ENCODE measurements at regions not wholly inside any gene's neighbourhood (a gene's known extent, or its start where the extent isn't known, plus 50 kb on each side); places are given as distances from the start of the nearest gene placed in this dataset.

DNA sequence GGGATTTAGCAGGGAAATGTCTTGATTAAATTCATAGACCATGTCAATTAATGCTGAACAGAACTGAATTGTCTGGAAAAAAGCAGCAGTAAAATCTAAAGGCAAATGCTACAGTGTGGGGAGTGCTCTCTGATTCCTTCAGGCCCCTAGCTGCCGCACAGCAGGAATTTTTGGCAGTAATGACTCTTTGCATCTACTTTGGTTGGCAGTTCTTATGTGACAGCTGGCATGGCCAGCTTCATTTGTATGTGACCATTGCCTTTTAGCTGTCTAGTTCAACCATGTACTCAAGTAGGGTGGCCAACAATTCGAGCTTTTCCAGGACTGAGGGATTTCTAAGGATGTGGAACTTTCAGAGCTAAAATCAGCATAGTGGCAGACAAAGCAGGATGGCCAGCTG, 499.1 kb upstream of the MAN1A1 start:
- Histone ChIP-seq H3K27ac (no peak overlapping the region), H3K4me3 (no peak overlapping the region)
- no peak for TF ChIP-seq CTCF (IDR thresholded peaks at IDR 0.05)
- DNase-seq (ENCODE audit: low spot score): no peak

- Histone ChIP-seq H3K27ac (no peak overlapping the region), H3K4me3 (no peak overlapping the region)
- no peak for TF ChIP-seq CTCF (IDR thresholded peaks at IDR 0.05)
- DNase-seq (ENCODE audit: low spot score): no peak
These were observed 495.6 kb upstream of the MAN1A1 start for GRCh38 chr6:119845161-119845560.

GRCh38 chr6:119844387-119844786, 494.8 kb upstream of the MAN1A1 start:
- no peak for TF ChIP-seq CTCF (IDR thresholded peaks at IDR 0.05)
- DNase-seq (ENCODE audit: low spot score): no peak
- Histone ChIP-seq H3K27ac (no peak overlapping the region), H3K4me3 (no peak overlapping the region)

DNA sequence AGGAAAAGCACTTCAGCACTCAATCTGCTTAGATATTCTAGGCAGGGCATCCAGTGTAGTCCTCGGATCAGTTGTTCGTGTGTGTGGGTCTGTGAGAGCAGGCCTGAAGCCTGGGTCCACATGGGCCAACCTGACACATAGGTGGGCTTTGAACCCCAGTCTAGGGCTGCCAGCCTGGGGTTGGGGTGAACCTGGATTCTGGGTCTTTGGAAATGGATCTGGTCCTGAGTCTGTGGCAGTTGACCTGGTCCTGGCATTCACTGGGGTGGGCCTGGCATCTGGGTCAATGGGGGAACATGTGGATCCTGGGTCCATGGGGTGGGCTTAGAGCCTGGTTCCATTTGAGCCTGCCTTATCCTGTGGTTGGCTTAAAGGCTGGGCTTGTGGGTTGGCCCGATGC, 492.6 kb upstream of the MAN1A1 start:
- H3K27ac ChIP-seq: no peak overlapping the region
- TF ChIP-seq CTCF (IDR thresholded peaks at IDR 0.05): no peak
- H3K4me3 ChIP-seq: no peak overlapping the region
- no peak for DNase-seq (ENCODE audit: low spot score)

DNA sequence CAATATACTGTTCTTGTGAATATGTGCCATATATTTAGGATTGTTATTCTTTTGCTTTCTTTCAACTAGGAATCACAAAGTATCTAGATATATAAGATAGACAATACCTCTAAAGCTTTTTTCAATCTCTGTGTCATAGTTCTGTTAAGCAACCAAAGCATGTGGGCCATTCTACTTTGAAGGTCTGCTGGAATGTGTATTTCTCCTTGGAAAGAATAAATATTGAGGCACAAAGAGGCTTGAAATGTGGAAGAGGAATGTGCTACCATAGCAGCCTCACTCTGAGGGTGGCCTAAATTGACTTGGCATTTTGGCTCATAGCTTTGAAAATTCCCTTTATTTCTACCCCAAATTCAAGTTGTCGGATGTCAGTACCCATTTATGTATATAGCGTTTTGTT, 488.5 kb upstream of the MAN1A1 start:
- Histone ChIP-seq H3K4me3 (no peak overlapping the region), H3K27ac (no peak overlapping the region)
- TF ChIP-seq CTCF (IDR thresholded peaks at IDR 0.05): no peak
- DNase-seq (ENCODE audit: low spot score): no peak

DNA sequence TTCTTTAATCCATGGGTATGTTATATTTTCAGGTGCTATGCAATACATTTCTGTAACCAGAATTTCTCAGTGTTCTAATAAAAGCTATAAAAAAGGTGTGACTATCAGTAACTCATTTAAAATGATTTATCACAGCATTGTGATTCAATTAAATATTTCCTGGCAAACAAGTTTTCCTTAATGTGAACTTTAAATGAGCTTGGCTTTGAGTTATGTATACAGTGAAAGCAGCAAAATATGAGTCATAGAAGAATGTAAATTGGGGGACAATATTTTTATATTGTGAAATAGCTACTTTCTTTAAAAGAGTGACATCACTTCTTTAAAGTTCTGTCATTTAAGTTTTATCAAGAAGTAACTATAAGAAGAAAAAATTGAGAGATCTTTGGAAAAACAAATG, 484.9 kb upstream of the MAN1A1 start:
- no peak for DNase-seq (ENCODE audit: low spot score)
- H3K4me3 ChIP-seq: no peak overlapping the region
- H3K27ac ChIP-seq: no peak overlapping the region
- no peak for TF ChIP-seq CTCF (IDR thresholded peaks at IDR 0.05)

- TF ChIP-seq CTCF (IDR thresholded peaks at IDR 0.05): no peak
- H3K27ac ChIP-seq: no peak overlapping the region
- no peak overlapping the region for H3K4me3 ChIP-seq
- DNase-seq (ENCODE audit: low spot score): no peak
These were observed 482.9 kb upstream of the MAN1A1 start for GRCh38 chr6:119832411-119832810.
